Neural cell (in vitro differentiated cells): ENCODE measurements at regions not wholly inside any gene's neighbourhood (a gene's known extent, or its start where the extent isn't known, plus 50 kb on each side); places are given as distances from the start of the nearest gene placed in this dataset.

Experiments used
- H2AFZ ChIP-seq: fragments of 200-600, 300-800 bp; sonication (generic), shearing (Covaris generic); 2 replicates; pipeline ENCODE4 v1.6.0; 2014; ENCODE audit warnings: low read depth, mild to moderate bottlenecking, antibody characterized with exemption, low read length, moderate library complexity
- H3F3A ChIP-seq: fragments of 200-600 bp; shearing (Covaris generic); 2 replicates; pipeline ENCODE4 v1.6.1; 2016; ENCODE audit warnings: mild to moderate bottlenecking, moderate library complexity, mixed read lengths, antibody characterized with exemption, low read length; ENCODE audit not compliant: insufficient read depth, poor library complexity, severe bottlenecking
- H3K27ac ChIP-seq: fragments of 200-600, 300-800 bp; sonication (generic), shearing (Covaris generic); 2 replicates; pipeline ENCODE4 v1.5.1; 2014; ENCODE audit warnings: mild to moderate bottlenecking, low read length, moderate library complexity
- H3K27me3 ChIP-seq: fragments of 300-800, 200-600 bp; sonication (generic), shearing (Covaris generic); 2 replicates; pipeline ENCODE4 v1.6.0; 2014; ENCODE audit warnings: mild to moderate bottlenecking, low read depth, low read length, moderate library complexity; ENCODE audit not compliant: insufficient read depth
- H3K36me3 ChIP-seq: fragments of 300-800, 200-600 bp; sonication (generic), shearing (Covaris generic); 2 replicates; pipeline ENCODE4 v1.5.1; 2014; ENCODE audit warnings: mild to moderate bottlenecking, antibody characterized with exemption, low read length, moderate library complexity; ENCODE audit not compliant: insufficient read depth
- H3K4me2 ChIP-seq: fragments of 300-800, 200-600 bp; sonication (generic), shearing (Covaris generic); 2 replicates; pipeline ENCODE4 v1.6.0; 2014; ENCODE audit warnings: mild to moderate bottlenecking, low read length
- H3K4me3 ChIP-seq: fragments of 300-800, 200-600 bp; sonication (generic), shearing (Covaris generic); 2 replicates; pipeline ENCODE4 v1.5.1; 2014; ENCODE audit warnings: mild to moderate bottlenecking, low read length, moderate library complexity
- H3K79me2 ChIP-seq: fragments of 200-600 bp; shearing (Covaris generic); replicated peaks from 2 replicates; pipeline ENCODE4 v1.6.0; 2014; ENCODE audit warnings: mild to moderate bottlenecking, low read length, moderate library complexity; ENCODE audit not compliant: insufficient read depth
- H3K9ac ChIP-seq: fragments of 300-800, 200-600 bp; sonication (generic), shearing (Covaris generic); 2 replicates; pipeline ENCODE4 v1.6.1; 2016; ENCODE audit warnings: mild to moderate bottlenecking, low read length, mixed read lengths
- H3K9me2 ChIP-seq: fragments of 200-600 bp; shearing (Covaris generic); 2 replicates; pipeline ENCODE4 v1.6.1; 2016; ENCODE audit warnings: mild to moderate bottlenecking, low read length, mixed read lengths; ENCODE audit not compliant: insufficient read depth
- H3K9me3 ChIP-seq: fragments of 200-600, 300-800 bp; sonication (generic), shearing (Covaris generic); 2 replicates; pipeline ENCODE4 v1.6.1; 2016; ENCODE audit warnings: mild to moderate bottlenecking, mixed run types, low read length, moderate library complexity, mixed read lengths
- H4K20me1 ChIP-seq: fragments of 200-600 bp; shearing (Covaris generic); 2 replicates; pipeline ENCODE4 v1.6.1; 2016; ENCODE audit warnings: mild to moderate bottlenecking, mixed run types; ENCODE audit not compliant: insufficient read depth
- EP300 ChIP-seq: fragments of 450-650 bp; conservative IDR thresholded peaks from 2 replicates; pipeline ENCODE4 v1.6.1; 2014; ENCODE audit warnings: antibody characterized with exemption, mild to moderate bottlenecking, moderate library complexity; ENCODE audit not compliant: poor library complexity, severe bottlenecking
- EZH2 ChIP-seq: fragments of 200-600, 300-800 bp; shearing (Covaris generic), sonication (generic); IDR thresholded peaks from 2 replicates; pipeline ENCODE4 v1.6.1; 2014; ENCODE audit warnings: antibody characterized with exemption, low read length, borderline replicate concordance, mild to moderate bottlenecking; ENCODE audit not compliant: insufficient read depth, poor library complexity, severe bottlenecking
- MXI1 ChIP-seq: fragments of 450-650 bp; conservative IDR thresholded peaks from 2 replicates; pipeline ENCODE4 v1.6.1; 2014; ENCODE audit warnings: antibody characterized with exemption, mild to moderate bottlenecking; ENCODE audit not compliant: poor library complexity, severe bottlenecking
- POLR2AphosphoS5 ChIP-seq: IDR thresholded peaks from 2 replicates; pipeline ENCODE4 v1.6.1; 2012
- RAD21 ChIP-seq: fragments of 450-650 bp; conservative IDR thresholded peaks from 2 replicates; pipeline ENCODE4 v1.6.1; 2014; ENCODE audit warnings: antibody characterized with exemption, mild to moderate bottlenecking, moderate library complexity
- SMC3 ChIP-seq: fragments of 450-650 bp; conservative IDR thresholded peaks from 2 replicates; pipeline ENCODE4 v1.6.1; 2014; ENCODE audit warnings: antibody characterized with exemption, mild to moderate bottlenecking, moderate library complexity; ENCODE audit not compliant: poor library complexity
- TAF1 ChIP-seq: IDR thresholded peaks from 2 replicates; pipeline ENCODE4 v1.6.1; 2012; ENCODE audit warnings: low read depth
- TF ChIP-seq, protein P1 (sequence below): IDR thresholded peaks from 2 replicates; pipeline ENCODE4 v1.6.1; 2012; ENCODE audit warnings: borderline replicate concordance

DNA sequence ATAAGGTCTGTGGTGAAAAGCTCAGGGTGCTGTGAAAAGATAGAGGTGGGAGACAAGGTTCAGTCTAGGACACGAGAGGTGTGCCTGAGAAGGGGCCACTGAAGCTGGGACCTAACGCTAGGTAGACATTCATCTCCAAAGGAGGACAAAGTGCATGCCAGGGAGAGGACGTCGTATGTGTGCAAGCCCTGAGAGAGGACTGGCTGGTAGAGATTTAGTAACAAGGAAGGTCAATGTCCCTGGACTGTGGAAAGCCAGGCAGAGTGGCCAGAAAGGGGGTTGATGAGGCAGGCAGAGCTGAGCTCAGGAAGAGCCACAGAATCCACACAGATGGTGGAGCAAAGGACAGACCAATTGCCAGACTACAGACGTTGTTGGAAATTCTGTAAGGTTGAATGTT lies 817.6 kb downstream of the CCSER2 start:
- H3K36me3 ChIP-seq: no peaks in the 10 kb centered on the region
- H3K9me3 ChIP-seq: no peaks in the 10 kb centered on the region
- H3K9me2 ChIP-seq: no peaks in the 10 kb centered on the region
- H3K27ac ChIP-seq: no peak overlapping the region
- H3K27me3 ChIP-seq: no peaks in the 10 kb centered on the region
- H2AFZ ChIP-seq: no peak overlapping the region
- no peak overlapping the region for H3K9ac ChIP-seq
- H3K4me3 ChIP-seq: no peak overlapping the region
- no peak overlapping the region for H3K4me2 ChIP-seq
- H3F3A ChIP-seq: no peaks in the 10 kb centered on the region
- TF ChIP-seq MXI1: no peak
- no peak for TF ChIP-seq EZH2
- TF ChIP-seq TAF1: no peak
- no peak for TF ChIP-seq SMC3
- TF ChIP-seq, protein P1, sequence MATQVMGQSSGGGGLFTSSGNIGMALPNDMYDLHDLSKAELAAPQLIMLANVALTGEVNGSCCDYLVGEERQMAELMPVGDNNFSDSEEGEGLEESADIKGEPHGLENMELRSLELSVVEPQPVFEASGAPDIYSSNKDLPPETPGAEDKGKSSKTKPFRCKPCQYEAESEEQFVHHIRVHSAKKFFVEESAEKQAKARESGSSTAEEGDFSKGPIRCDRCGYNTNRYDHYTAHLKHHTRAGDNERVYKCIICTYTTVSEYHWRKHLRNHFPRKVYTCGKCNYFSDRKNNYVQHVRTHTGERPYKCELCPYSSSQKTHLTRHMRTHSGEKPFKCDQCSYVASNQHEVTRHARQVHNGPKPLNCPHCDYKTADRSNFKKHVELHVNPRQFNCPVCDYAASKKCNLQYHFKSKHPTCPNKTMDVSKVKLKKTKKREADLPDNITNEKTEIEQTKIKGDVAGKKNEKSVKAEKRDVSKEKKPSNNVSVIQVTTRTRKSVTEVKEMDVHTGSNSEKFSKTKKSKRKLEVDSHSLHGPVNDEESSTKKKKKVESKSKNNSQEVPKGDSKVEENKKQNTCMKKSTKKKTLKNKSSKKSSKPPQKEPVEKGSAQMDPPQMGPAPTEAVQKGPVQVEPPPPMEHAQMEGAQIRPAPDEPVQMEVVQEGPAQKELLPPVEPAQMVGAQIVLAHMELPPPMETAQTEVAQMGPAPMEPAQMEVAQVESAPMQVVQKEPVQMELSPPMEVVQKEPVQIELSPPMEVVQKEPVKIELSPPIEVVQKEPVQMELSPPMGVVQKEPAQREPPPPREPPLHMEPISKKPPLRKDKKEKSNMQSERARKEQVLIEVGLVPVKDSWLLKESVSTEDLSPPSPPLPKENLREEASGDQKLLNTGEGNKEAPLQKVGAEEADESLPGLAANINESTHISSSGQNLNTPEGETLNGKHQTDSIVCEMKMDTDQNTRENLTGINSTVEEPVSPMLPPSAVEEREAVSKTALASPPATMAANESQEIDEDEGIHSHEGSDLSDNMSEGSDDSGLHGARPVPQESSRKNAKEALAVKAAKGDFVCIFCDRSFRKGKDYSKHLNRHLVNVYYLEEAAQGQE: no peak
- no peak for TF ChIP-seq EP300
- TF ChIP-seq RAD21: no peak
- no peaks in the 10 kb centered on the region for H4K20me1 ChIP-seq
- H3K79me2 ChIP-seq: no peaks in the 10 kb centered on the region

DNA sequence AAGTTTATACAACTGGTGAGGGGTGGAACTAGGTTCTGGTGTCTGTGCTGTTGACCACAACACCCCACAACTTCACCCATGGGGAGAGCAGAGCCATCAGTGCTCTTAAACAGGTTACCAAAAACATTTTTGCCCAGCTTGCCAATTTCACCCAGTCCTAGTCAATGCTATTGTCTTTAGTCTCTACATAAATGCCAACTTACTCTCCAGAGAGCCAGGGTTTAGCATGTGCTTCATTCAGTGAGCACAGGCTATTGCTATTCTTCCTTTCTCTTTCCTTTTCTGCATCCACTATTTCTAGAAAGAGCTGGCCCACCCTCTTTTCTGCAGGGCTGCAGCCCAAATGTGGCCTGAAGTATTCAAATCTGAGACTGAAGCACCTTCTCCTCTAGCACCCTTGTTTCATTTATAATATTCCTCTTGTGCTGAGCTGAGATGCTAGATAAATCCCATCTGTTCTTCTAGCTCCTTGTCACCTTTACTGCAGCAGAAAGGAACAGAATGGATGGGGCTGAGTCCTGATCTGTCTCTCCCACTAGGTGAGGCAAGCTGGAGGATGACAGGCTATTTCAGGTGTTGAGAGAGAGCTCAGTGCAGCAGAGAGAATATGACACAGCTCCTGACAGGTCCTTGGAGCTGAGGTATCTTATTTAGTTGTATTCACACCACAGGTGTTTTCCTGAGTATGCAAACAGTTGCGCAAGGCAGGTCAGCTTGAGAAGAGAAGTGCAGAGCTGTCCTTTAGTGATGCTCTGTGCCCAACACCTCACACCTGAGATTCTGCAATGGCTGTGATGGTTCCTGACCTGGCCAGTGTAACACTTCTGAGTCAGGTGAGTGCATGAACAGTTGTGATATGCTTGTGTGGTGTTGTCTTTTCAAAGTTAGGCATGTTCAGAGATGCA lies 819.2 kb downstream of the CCSER2 start:
- H3K27ac ChIP-seq: no peak overlapping the region
- no peak overlapping the region for H3K4me3 ChIP-seq
- H3K79me2 ChIP-seq: no peaks in the 10 kb centered on the region
- H3K9me2 ChIP-seq: no peaks in the 10 kb centered on the region
- H3F3A ChIP-seq: no peaks in the 10 kb centered on the region
- H3K9ac ChIP-seq: no peak overlapping the region
- no peaks in the 10 kb centered on the region for H4K20me1 ChIP-seq
- TF ChIP-seq SMC3 (no peak), POLR2AphosphoS5 (no peak), RAD21 (no peak)
- no peak overlapping the region for H2AFZ ChIP-seq
- H3K27me3 ChIP-seq: no peaks in the 10 kb centered on the region
- no peaks in the 10 kb centered on the region for H3K36me3 ChIP-seq
- H3K4me2 ChIP-seq: no peak overlapping the region
- H3K9me3 ChIP-seq: no peaks in the 10 kb centered on the region
